Right cardiac atrium (tissue), 5 donors: ENCODE measurements at regions not wholly inside any gene's neighbourhood (a gene's known extent, or its start where the extent isn't known, plus 50 kb on each side); places are given as distances from the start of the nearest gene placed in this dataset.

Experiments used
- ATAC-seq, 2 donors: fragments of 200-7000 bp; cut with Tn5 transposase; one replicate each; pipeline versions ENCODE4 v1.8.0 to v1.9.1; 2020; ENCODE audit warnings: moderate library complexity in 2 of 2, mild to moderate bottlenecking in 1 of 2
- DNase-seq, 3 donors: peaks; one replicate each; pipeline ENCODE4 v3.0.0-alpha.2; 2020
- H3K27ac ChIP-seq: one replicate; pipeline ENCODE4 v1.5.1; 2013; ENCODE audit warnings: mild to moderate bottlenecking, low read length, control low read depth, moderate library complexity
- H3K27me3 ChIP-seq: one replicate; pipeline ENCODE4 v1.6.1; 2013; ENCODE audit not compliant: control insufficient read depth, insufficient read depth
- H3K4me1 ChIP-seq: one replicate; pipeline ENCODE4 v1.6.1; 2013; ENCODE audit warnings: low read length; ENCODE audit not compliant: control insufficient read depth, insufficient read depth
- H3K4me3 ChIP-seq: one replicate; pipeline ENCODE4 v1.5.1; 2013; ENCODE audit warnings: low read length, control low read depth
- H3K9me3 ChIP-seq: one replicate; pipeline ENCODE4 v1.6.1; 2013; ENCODE audit warnings: low read length; ENCODE audit not compliant: control insufficient read depth
- WGBS: extraction: QIAGEN DNeasy Blood & Tissue Kit; methylation state at CpG from one replicate; pipeline ENCODE4 v1.1.7; 2013; 5-methylcytosine and 5-hydroxymethylcytosine counted together
- intact Hi-C, 4 donors: fragments of 100-400 bp; cut with DNase I; formaldehyde crosslinking; loops; one replicate each; pipeline versions ENCODE4 v1.11.0 to v1.14.0; 2022 to 2023
- donor health status: healthy with polysubstance abuse.
- donor health status: DM: no; HTN: yes; CAD: no.
- donor health status: DM: no; HTN: no; CAD: no.
- donor health status: DM: no; HTN: yes; CAD: no; lungs with severe emphysema.
- donor health status: DM: yes; HTN: yes; CAD: no.

- intact Hi-C loops: no loop called here
- no peak overlapping the region for H3K4me3 ChIP-seq
- WGBS: 89% methylated on average over 8 of the region's 8 CpGs
- ATAC-seq: no peak
- no peak overlapping the region for H3K27ac ChIP-seq
- no peak for DNase-seq
- H3K9me3 ChIP-seq: no peaks in the 10 kb centered on the region
- no peaks in the 10 kb centered on the region for H3K27me3 ChIP-seq
- H3K4me1 ChIP-seq: peaks cover 1% of the 10 kb centered on the region
Measured at GRCh38 chr2:150916467-150917396, 344.9 kb downstream of the RBM43 start.

- 34% methylated on average over 9 of the region's 9 CpGs for WGBS
- intact Hi-C loops: no loop called here
- Histone ChIP-seq H3K4me3 (no peak overlapping the region), H3K4me1 (peaks cover 1% of the 10 kb centered on the region), H3K27ac (no peak overlapping the region), H3K27me3 (no peaks in the 10 kb centered on the region), H3K9me3 (no peaks in the 10 kb centered on the region)
- peak; percentile 95 to 96 for ATAC-seq
- DNase-seq: peak; percentile 66 to 84 (median 68)
Measured at GRCh38 chr2:150911766-150912280, 349.8 kb downstream of the RBM43 start.

DNA sequence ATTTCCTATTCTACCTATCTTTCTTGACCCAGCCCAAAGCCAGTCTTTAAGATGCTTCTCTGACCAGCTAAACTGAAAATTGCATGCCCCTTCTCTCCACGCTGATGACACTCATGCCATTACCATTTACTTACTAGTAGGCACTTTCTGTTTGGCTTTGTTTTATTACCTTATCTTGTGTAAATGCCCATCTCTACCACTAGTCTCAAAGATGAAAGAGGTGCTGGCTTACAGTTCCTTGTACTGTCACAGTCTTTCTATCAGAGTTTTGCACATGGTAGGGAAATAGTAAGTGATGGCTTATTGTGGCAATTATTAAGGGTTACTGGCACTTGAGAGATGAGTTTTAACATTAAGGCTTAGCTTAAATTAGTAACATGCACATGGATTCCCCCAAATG is 352.1 kb downstream of the RBM43 start:
- intact Hi-C loops: no loop called here
- Histone ChIP-seq H3K27ac (no peak overlapping the region), H3K9me3 (no peaks in the 10 kb centered on the region), H3K4me3 (no peak overlapping the region), H3K27me3 (no peaks in the 10 kb centered on the region), H3K4me1 (peaks cover 1% of the 10 kb centered on the region)
- ATAC-seq (no peak), DNase-seq (no peak)
- WGBS: 92% methylated on average over 1 of the region's 1 CpG

DNA sequence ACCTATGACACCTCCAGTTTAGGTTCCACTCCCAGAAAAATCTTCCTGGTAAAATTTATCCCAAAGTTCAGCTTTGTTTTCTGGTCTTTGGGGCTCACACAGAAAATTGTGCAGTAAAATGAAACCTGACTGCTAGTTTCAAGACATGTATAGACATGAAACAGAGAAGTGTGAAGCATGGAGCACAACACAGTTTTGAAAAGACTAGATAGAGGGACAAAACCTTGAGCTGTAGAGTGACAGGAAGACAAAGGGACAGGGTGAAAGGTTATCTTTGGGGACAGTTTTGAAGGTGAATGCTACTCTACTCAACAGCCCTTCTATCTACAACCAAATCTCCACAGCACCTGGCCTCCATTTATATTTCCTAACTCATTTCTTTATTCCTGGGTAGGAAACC is 352.6 kb downstream of the RBM43 start:
- DNase-seq: no peak
- Histone ChIP-seq H3K27me3 (no peaks in the 10 kb centered on the region), H3K4me3 (no peak overlapping the region), H3K27ac (no peak overlapping the region), H3K9me3 (no peaks in the 10 kb centered on the region), H3K4me1 (peaks cover 1% of the 10 kb centered on the region)
- no peak for ATAC-seq
- intact Hi-C loops: no loop called here

GRCh38 chr2:150907466-150907865 is 354.2 kb downstream of the RBM43 start:
- ATAC-seq: peak in 1 of 2 donors; percentile 30
- 49% methylated on average over 4 of the region's 4 CpGs for WGBS

DNA sequence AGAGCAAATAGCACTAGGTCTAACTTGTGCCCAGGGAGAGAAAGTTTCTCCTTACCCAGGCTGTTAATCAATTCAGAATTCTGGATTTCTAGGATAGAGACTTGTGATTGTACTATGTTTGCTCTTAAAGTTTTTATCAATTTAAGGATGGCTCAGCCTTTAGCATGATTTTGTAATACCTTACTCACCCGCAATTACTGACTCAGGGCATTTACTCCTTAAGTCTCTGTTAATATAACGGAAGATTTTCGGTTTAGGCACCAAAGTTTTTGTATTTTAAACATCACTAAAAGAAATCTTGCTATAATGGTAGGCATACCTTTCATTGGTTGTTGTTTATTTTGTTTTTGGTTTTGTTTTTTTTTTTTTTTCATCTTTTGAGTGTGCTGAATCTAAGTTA is 358.2 kb downstream of the RBM43 start:
- intact Hi-C loops: no loop called here
- no peaks in the 10 kb centered on the region for H3K4me1 ChIP-seq
- ATAC-seq: no peak
- no peak overlapping the region for H3K4me3 ChIP-seq
- no peaks in the 10 kb centered on the region for H3K9me3 ChIP-seq
- no peak overlapping the region for H3K27ac ChIP-seq
- WGBS: 76% methylated on average over 3 of the region's 3 CpGs
- H3K27me3 ChIP-seq: no peaks in the 10 kb centered on the region
- DNase-seq: no peak

More at GRCh38 chr2:150907466-150907865, 354.2 kb downstream of the RBM43 start:
- Histone ChIP-seq H3K27me3 (no peaks in the 10 kb centered on the region), H3K4me3 (no peak overlapping the region), H3K9me3 (no peaks in the 10 kb centered on the region), H3K27ac (no peak overlapping the region), H3K4me1 (peaks cover 1% of the 10 kb centered on the region)
- no peak for DNase-seq
- intact Hi-C loops: no loop called here

DNA sequence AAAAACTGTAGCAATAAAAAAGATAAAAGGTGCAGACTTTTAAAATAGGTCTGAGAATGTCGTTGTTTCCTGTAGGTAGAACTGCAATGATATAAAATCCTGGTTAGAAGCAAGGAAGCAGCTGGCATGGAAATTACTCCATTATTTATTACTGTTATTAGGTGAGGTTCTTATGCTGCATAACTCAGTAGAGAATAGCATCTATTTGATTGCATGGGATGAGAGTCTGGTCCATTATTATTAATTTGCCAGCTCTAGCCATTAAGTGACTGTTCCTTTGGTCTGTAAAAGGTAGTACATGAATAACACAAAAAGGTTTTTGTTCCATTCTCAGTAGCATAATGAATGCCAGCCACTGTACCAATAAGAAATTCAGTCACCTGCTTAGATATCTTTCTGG is 358.6 kb downstream of the RBM43 start:
- no peak for ATAC-seq
- no peaks in the 10 kb centered on the region for H3K9me3 ChIP-seq
- intact Hi-C loops: no loop called here
- no peaks in the 10 kb centered on the region for H3K4me1 ChIP-seq
- WGBS: 79% methylated on average over 1 of the region's 1 CpG
- no peak overlapping the region for H3K27ac ChIP-seq
- no peak for DNase-seq
- H3K27me3 ChIP-seq: no peaks in the 10 kb centered on the region
- no peak overlapping the region for H3K4me3 ChIP-seq

- no peaks in the 10 kb centered on the region for H3K4me1 ChIP-seq
- no peak overlapping the region for H3K4me3 ChIP-seq
- DNase-seq (no peak), ATAC-seq (no peak)
- no peaks in the 10 kb centered on the region for H3K9me3 ChIP-seq
- H3K27me3 ChIP-seq: no peaks in the 10 kb centered on the region
- WGBS: 55% methylated on average over 1 of the region's 1 CpG
- no peak overlapping the region for H3K27ac ChIP-seq
- intact Hi-C loops: no loop called here
Measured at GRCh38 chr2:150900913-150901312, 360.8 kb downstream of the RBM43 start.

DNA sequence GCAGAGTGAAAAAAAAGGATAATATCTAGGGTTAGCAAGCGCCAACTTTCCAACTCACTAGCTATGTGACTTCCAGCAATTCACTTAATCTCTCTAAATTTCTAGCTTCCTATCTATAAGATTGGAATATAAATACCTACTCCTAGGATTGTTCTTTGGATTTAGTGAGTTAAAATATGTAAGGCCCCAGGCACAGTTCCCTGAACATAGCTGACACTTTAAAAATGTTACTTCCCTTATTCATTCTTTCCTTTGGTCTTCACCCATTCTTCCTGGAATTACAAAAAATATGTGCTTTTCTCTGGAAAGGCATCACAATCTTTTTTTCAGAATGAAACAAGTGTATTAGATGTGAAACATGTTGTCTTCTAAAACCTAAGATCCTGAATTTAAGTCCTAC is 365.7 kb downstream of the RBM43 start:
- no peak overlapping the region for H3K4me3 ChIP-seq
- intact Hi-C loops: no loop called here
- H3K9me3 ChIP-seq: no peaks in the 10 kb centered on the region
- H3K27ac ChIP-seq: no peak overlapping the region
- no peaks in the 10 kb centered on the region for H3K27me3 ChIP-seq
- 96% methylated on average over 1 of the region's 1 CpG for WGBS
- H3K4me1 ChIP-seq: no peaks in the 10 kb centered on the region
- no peak for ATAC-seq
- DNase-seq: no peak

DNA sequence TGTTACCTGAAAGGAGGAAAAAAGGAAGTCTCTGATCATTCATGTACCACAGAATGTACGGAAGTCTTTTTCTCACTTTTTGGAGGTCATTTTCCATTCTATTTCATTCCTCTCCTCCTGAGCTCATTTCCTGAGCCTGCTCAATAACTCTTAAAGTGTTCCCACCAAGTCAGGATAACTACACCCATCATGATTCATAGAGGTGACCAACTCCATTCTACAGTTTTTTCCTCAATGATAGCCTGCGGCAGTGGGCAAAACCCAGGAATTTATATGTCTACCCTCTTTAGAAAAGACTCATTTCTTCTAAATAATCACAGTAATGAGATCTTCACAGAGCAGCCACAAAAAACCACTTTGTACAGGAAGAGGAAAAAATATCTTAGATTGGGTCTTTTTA is 372.5 kb downstream of the RBM43 start:
- H3K4me3 ChIP-seq: no peak overlapping the region
- no peak for ATAC-seq
- H3K27ac ChIP-seq: no peak overlapping the region
- intact Hi-C loops: no loop called here
- WGBS: 99% methylated on average over 2 of the region's 2 CpGs
- DNase-seq: no peak
- H3K9me3 ChIP-seq: no peaks in the 10 kb centered on the region
- H3K27me3 ChIP-seq: no peaks in the 10 kb centered on the region
- H3K4me1 ChIP-seq: no peaks in the 10 kb centered on the region

DNA sequence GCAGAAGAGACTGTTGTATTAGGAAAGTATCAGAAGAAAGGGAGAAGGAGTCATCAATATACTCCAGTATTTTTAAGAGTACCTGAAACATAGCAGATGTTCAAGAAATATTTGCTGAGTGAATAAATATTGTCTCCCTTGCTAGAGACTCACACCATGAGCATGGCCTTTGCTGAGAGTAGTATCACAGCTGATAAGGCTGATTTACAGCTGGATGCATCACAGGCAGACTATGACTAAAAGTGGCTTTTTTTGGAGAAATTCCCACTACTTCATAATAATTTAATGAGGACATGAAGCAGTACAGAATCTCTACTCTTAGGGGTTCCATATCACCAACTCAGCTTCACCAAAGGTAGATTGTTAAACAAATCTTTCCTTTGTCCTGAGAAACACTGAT is 373.3 kb downstream of the RBM43 start:
- Histone ChIP-seq H3K27me3 (no peaks in the 10 kb centered on the region), H3K4me3 (no peak overlapping the region), H3K9me3 (no peaks in the 10 kb centered on the region), H3K27ac (no peak overlapping the region), H3K4me1 (no peaks in the 10 kb centered on the region)
- intact Hi-C loops: no loop called here
- DNase-seq (no peak), ATAC-seq (no peak)
